Pancreas (tissue), 10 donors: ENCODE measurements at regions not wholly inside any gene's neighbourhood (a gene's known extent, or its start where the extent isn't known, plus 50 kb on each side); places are given as distances from the start of the nearest gene placed in this dataset.

Experiments used
- ATAC-seq, 4 donors: fragments of 200-7000 bp; cut with Tn5 transposase; one replicate each; pipeline versions ENCODE4 v1.8.0 to v1.9.1; 2020; ENCODE audit warnings: mild to moderate bottlenecking in 4 of 4, moderate library complexity in 4 of 4
- DNase-seq, 6 donors: peaks; one replicate each; pipeline ENCODE4 v3.0.0-alpha.2; 2020
- FAIRE-seq: peaks from 2 replicates; lab custom pipeline; 2012; peaks lifted over from hg19 to GRCh38; lab: Jason Lieb, UNC
- H3K27ac ChIP-seq, 4 donors: fragments of 200-600 bp; sonication (generic); 1 replicate in 3 of 4; 2 replicates in 1 of 4; pipeline versions ENCODE4 v1.5.0 to v1.8.0; 2020
- H3K27me3 ChIP-seq, 4 donors: fragments of 200-600 bp; one replicate each; pipeline ENCODE4 v1.8.0; 2021
- H3K36me3 ChIP-seq, 3 donors: fragments of 200-600 bp; sonication (generic) in 1 of 3; one replicate each; pipeline versions ENCODE4 v1.5.0 to v1.8.0; 2020 to 2021
- H3K4me1 ChIP-seq, 3 donors: fragments of 200-600 bp; one replicate each; pipeline ENCODE4 v1.8.0; 2021
- H3K4me3 ChIP-seq, 4 donors: fragments of 200-600 bp; sonication (generic) in 2 of 4; one replicate each; pipeline versions ENCODE4 v1.5.0 to v1.8.0; 2020 to 2021
- H3K9me3 ChIP-seq, 4 donors: fragments of 200-600 bp; one replicate each; pipeline ENCODE4 v1.8.0; 2021
- WGBS, 2 donors: extraction: QIAGEN DNeasy Blood & Tissue Kit; methylation state at CpG; one replicate each; pipeline ENCODE4 v1.1.7; 2013; 5-methylcytosine and 5-hydroxymethylcytosine counted together
- intact Hi-C, 3 donors: fragments of 100-400 bp; cut with DNase I; formaldehyde crosslinking; loops; one replicate each; pipeline versions ENCODE4 v1.11.1 to v1.14.2; 2022
- TF ChIP-seq, protein P1 (sequence below), 4 donors: fragments of 200-600 bp; sonication (generic) in 3 of 4; IDR thresholded peaks; one replicate each; pipeline versions ENCODE4 v1.5.0 to v1.8.0; 2021; ENCODE audit warnings: antibody characterized with exemption in 4 of 4
- donor health status: healthy with polysubstance abuse.
- donor health status: DM: no; HTN: no; CAD: no; lungs with moderate emphysema.
- donor health status: DM: no; HTN: no; CAD: no.
- donor health status: control.
- donor health status: control.
- donor health status: Bipolar disorder and iron deficiency.
- donor health status: DM: yes; HTN: yes; CAD: no.
- donor health status: DM: no; HTN: no; CAD: no.
- donor health status: DM: no; HTN: no; CAD: no.
- donor health status: DM: yes; HTN: yes; CAD: no.

DNA sequence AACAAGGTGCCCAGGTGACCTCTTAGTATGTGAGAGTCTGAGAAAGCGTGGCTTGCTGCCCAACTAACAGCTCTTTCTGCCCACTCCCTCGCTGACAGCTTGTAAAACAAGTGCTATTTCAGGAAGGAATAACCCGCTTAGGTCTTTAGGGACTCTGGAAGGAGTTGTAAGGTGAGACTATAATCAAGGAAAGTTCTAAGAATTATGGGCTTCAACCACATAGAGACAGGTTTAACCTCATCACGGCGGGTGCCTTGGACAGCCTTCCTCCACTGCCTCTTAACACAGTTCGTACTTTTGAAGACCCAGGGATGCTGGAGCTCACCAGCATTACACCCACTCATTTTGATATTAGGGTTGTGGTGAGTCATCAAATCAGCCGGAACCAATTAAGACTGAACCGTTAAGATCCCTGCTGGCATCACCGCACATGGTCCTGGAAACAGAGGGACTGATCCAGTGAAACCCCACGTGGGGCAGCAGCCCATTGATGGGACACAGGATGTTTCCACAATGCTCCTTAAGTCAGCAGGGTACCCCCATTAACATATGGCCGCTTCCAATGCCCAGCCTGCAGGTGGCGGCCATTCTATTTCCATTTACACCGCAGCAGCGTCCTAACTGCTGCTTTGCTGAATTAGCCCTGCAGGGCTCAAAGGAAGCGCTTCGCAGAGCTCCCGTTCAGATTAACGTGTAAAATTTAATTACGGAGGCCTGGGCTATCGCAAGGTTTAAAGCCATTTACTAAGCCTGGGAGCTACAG is 176.6 kb upstream of the SDK2 start:
- H3K4me1 ChIP-seq = no peaks in the 10 kb centered on the region
- intact Hi-C loops = no loop called here
- no peak for FAIRE-seq
- WGBS, 2 donors = 29 to 34% methylated on average over 20 of the region's 20 CpGs
- no peak overlapping the region for H3K27ac ChIP-seq
- H3K36me3 ChIP-seq = no peaks in the 10 kb centered on the region
- no peak for DNase-seq
- TF ChIP-seq, protein P1, sequence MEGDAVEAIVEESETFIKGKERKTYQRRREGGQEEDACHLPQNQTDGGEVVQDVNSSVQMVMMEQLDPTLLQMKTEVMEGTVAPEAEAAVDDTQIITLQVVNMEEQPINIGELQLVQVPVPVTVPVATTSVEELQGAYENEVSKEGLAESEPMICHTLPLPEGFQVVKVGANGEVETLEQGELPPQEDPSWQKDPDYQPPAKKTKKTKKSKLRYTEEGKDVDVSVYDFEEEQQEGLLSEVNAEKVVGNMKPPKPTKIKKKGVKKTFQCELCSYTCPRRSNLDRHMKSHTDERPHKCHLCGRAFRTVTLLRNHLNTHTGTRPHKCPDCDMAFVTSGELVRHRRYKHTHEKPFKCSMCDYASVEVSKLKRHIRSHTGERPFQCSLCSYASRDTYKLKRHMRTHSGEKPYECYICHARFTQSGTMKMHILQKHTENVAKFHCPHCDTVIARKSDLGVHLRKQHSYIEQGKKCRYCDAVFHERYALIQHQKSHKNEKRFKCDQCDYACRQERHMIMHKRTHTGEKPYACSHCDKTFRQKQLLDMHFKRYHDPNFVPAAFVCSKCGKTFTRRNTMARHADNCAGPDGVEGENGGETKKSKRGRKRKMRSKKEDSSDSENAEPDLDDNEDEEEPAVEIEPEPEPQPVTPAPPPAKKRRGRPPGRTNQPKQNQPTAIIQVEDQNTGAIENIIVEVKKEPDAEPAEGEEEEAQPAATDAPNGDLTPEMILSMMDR (IDR thresholded peaks at IDR 0.05) = no peak
- H3K9me3 ChIP-seq = no peaks in the 10 kb centered on the region
- no peak overlapping the region for H3K4me3 ChIP-seq
- ATAC-seq = peak in 3 of 4 donors; percentile 30 to 69 (median 38)
- no peaks in the 10 kb centered on the region for H3K27me3 ChIP-seq

DNA sequence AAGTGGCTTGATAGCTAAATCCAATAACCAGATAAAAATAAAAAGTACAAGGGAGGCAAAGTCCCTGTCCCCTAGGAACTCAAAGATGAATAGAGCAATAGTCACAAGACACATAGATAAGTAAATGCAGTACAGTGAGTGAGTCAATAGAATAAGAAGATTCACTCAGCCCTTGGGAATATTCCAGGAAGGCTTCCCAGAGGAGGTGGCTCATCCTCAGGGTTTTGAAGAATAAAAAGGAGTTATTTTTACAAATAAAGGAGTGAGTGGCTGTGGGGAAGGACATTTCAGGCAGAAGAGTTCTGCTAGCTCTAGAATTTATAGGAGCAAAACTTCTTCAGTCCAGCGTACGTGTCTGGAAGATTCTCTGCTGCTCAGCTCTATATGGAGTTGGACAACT is 177.4 kb upstream of the SDK2 start:
- no peaks in the 10 kb centered on the region for H3K4me1 ChIP-seq
- intact Hi-C loops = no loop called here
- FAIRE-seq = no peak
- H3K27ac ChIP-seq = no peak overlapping the region
- TF ChIP-seq, protein P1 (IDR thresholded peaks at IDR 0.05) = no peak
- H3K4me3 ChIP-seq = no peak overlapping the region
- H3K9me3 ChIP-seq = no peaks in the 10 kb centered on the region
- 88 to 97% methylated on average over 2 of the region's 2 CpGs for WGBS, 2 donors
- ATAC-seq = no peak
- H3K27me3 ChIP-seq = no peaks in the 10 kb centered on the region
- DNase-seq = no peak
- H3K36me3 ChIP-seq = no peaks in the 10 kb centered on the region

DNA sequence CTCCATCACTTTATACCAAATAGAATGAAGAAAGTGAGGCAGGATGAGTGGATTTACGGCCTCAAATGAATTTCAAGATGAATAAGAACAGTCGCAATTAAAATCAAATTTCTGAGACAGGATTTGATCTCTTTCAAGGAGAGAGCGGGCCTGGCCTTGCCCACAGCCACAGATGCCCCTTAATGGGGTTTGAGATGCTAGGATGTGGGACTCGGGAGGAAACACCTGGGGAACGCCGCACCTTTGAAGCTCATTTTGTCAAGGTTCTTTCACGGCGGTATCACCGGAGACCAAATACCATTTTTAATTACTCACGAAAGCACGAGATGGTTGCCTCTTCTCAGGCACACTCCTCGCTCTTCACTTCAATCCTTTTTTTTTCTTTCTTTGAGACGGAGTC is 178.1 kb upstream of the SDK2 start:
- 72 to 86% methylated on average over 13 of the region's 13 CpGs for WGBS, 2 donors
- no peak for FAIRE-seq
- TF ChIP-seq, protein P1 (IDR thresholded peaks at IDR 0.05) = no peak
- intact Hi-C loops = no loop called here
- ATAC-seq = no peak
- DNase-seq = no peak
- Histone ChIP-seq H3K27me3 (no peaks in the 10 kb centered on the region), H3K4me1 (no peaks in the 10 kb centered on the region), H3K27ac (no peak overlapping the region), H3K36me3 (no peaks in the 10 kb centered on the region), H3K9me3 (no peaks in the 10 kb centered on the region), H3K4me3 (no peak overlapping the region)

DNA sequence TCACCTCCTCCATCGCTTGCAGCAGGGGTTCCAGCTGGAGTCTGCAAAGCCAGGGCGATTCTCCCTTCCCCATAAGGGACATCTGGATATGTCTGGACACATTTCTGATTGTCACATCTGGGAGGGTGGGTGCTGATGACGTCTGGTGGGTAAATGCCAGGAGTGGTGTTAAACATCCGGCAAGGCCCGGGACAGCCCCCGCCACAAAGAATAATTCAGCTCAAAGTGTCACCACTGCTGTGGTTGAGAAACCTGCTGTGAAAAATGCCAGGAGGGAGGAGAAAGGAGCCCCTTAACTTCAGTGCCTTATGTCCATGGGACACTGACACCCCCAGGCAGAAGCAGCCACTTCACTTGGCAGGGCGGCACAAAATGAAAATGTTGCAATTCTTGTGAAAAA is 179.4 kb upstream of the SDK2 start:
- intact Hi-C loops = no loop called here
- no peak for DNase-seq
- Histone ChIP-seq H3K9me3 (no peaks in the 10 kb centered on the region), H3K36me3 (no peaks in the 10 kb centered on the region), H3K27me3 (no peaks in the 10 kb centered on the region), H3K4me3 (no peak overlapping the region), H3K4me1 (no peaks in the 10 kb centered on the region), H3K27ac (no peak overlapping the region)
- TF ChIP-seq, protein P1 (IDR thresholded peaks at IDR 0.05) = no peak
- no peak for FAIRE-seq
- no peak for ATAC-seq
- WGBS, 2 donors = 71 to 75% methylated on average over 7 of the region's 7 CpGs

DNA sequence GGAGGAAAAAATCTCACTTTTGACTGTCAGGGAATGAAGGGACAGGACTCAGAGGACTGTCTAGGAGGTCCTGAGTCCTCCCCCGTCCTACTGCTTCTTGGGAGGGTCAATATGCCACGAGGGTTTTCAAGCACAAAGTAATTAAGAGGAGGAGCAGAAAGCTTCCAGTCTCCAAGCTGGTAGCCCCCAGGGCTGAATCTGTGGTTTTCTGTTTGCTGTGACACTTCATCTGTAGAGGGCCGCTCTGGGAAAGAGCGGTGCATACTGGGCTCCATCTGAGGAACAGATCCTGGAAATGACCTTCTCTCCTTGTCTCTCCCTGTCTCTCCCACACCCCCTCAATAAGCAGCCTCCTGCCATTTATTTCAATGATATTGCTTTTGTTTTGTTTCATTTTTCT is 180.1 kb upstream of the SDK2 start:
- FAIRE-seq = no peak
- Histone ChIP-seq H3K4me1 (no peaks in the 10 kb centered on the region), H3K36me3 (no peaks in the 10 kb centered on the region), H3K27me3 (no peaks in the 10 kb centered on the region), H3K4me3 (no peak overlapping the region), H3K9me3 (no peaks in the 10 kb centered on the region), H3K27ac (no peak overlapping the region)
- no peak for ATAC-seq
- WGBS, 2 donors = 65 to 73% methylated on average over 4 of the region's 4 CpGs
- no peak for DNase-seq
- TF ChIP-seq, protein P1 (IDR thresholded peaks at IDR 0.05) = no peak
- intact Hi-C loops = no loop called here
